ENCODE measurements at regions not wholly inside any gene's neighbourhood (a gene's known extent, or its start where the extent isn't known, plus 50 kb on each side); places are given as distances from the start of the nearest gene placed in this dataset.
"Not testable (repeated sequence)": the region's sequence is repeated elsewhere in the genome, so short reads cannot be mapped to it uniquely, and the experiment has no call there.

GRCh38 chr10:114872519-114873087 lies 51.0 kb downstream of the FHIP2A start:
- no peaks in the 10 kb centered on the region for H3K27me3 ChIP-seq (replicated peaks; ENCODE audit: insufficient read depth)
- TF ChIP-seq, protein P1, sequence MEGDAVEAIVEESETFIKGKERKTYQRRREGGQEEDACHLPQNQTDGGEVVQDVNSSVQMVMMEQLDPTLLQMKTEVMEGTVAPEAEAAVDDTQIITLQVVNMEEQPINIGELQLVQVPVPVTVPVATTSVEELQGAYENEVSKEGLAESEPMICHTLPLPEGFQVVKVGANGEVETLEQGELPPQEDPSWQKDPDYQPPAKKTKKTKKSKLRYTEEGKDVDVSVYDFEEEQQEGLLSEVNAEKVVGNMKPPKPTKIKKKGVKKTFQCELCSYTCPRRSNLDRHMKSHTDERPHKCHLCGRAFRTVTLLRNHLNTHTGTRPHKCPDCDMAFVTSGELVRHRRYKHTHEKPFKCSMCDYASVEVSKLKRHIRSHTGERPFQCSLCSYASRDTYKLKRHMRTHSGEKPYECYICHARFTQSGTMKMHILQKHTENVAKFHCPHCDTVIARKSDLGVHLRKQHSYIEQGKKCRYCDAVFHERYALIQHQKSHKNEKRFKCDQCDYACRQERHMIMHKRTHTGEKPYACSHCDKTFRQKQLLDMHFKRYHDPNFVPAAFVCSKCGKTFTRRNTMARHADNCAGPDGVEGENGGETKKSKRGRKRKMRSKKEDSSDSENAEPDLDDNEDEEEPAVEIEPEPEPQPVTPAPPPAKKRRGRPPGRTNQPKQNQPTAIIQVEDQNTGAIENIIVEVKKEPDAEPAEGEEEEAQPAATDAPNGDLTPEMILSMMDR (IDR thresholded peaks at IDR 0.05), result no peak
- no peaks in the 10 kb centered on the region for H3K36me3 ChIP-seq
- H3K4me1 ChIP-seq (ENCODE audit: control insufficient read depth in 1 of 2, low read depth in 2 of 2), result peaks cover 11 to 13% of the 10 kb centered on the region in 2 donors
- no peak overlapping the region for H3K4me3 ChIP-seq
- H3K27ac ChIP-seq, result no peak overlapping the region
- no peaks in the 10 kb centered on the region for H3K9me3 ChIP-seq
- DNase-seq (ENCODE audit: low spot score) (no peak), ATAC-seq (ENCODE audit: insufficient number of reproducible peaks, low FRiP score, low read depth) (no peak)

DNA sequence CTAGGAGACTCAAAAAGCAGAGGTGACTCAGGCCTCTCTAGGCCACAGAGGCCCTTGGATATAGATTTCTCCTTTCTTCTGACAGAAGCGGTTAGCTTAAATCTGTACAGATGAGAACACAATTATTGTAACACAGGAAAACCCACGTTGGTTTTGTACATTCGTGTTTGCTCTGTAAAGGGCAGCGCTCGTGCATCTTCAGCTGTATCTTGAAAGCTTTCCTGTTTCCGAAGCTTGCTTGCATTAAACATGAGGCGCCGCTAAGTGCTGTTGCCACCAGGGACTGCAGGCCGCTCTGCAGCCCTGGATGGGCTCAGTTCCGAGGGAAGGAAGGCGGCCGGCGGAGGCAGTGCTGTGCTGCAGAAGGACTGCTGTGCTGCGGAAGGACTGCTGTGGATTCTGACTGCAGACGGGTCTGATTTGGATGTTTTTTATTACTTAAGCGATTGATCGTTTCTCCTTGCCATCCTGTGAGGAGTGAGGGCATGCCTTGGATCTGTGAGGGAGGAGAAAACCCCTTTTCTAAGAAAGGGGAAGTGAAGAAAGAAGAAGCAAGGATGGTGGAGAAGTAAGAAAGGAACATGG lies 53.3 kb downstream of the FHIP2A start:
- TF ChIP-seq, protein P1 (IDR thresholded peaks at IDR 0.05), result peak; percentile 14
- ATAC-seq (ENCODE audit: insufficient number of reproducible peaks, low FRiP score, low read depth), result no peak

DNA sequence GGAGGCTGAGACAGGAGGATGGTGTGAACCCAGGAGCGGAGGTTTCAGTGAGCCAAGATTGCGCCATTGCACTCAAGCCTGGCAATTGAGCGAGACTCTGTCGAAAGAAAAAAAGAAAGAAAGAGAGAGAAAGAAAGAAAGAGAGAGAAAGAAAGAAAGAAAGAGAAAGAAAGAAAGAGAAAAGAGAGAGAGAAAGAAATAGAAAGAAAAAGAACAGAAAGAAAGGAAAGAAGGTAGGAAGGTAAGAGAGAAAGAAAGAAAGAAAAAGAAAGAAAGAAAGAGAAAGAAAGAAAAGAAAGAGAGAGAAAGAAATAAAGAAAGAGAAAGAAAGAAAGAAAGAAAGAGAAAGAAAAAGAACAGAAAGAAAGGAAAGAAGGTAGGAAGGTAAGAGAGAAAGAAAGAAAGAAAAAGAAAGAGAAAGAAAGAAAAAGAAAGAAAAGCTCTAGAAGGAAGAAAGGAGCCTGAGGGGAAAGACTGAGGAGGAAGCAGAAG lies 54.1 kb downstream of the FHIP2A start:
- H3K9me3 ChIP-seq; H3K36me3 ChIP-seq; H3K27me3 ChIP-seq (replicated peaks; ENCODE audit: insufficient read depth); ATAC-seq (ENCODE audit: insufficient number of reproducible peaks, low FRiP score, low read depth); H3K4me1 ChIP-seq (ENCODE audit: control insufficient read depth in 1 of 2, low read depth in 2 of 2); DNase-seq (ENCODE audit: low spot score): not testable (repeated sequence)
- H3K27ac ChIP-seq, result peak overlapping the region in 1 of 2 donors; percentile 31
- H3K4me3 ChIP-seq, result peak overlapping the region; percentile 6

More for the DNA sequence above, 53.3 kb downstream of the FHIP2A start:
- Histone ChIP-seq H3K4me1 (ENCODE audit: control insufficient read depth in 1 of 2, low read depth in 2 of 2) (peaks cover 0 to 1% of the 10 kb centered on the region in 2 donors), H3K27ac (peak overlapping the region in 1 of 2 donors; percentile 31), H3K36me3 (no peaks in the 10 kb centered on the region), H3K9me3 (no peaks in the 10 kb centered on the region), H3K27me3 (replicated peaks; ENCODE audit: insufficient read depth) (no peaks in the 10 kb centered on the region), H3K4me3 (peak overlapping the region; percentile 6)
- no peak for DNase-seq (ENCODE audit: low spot score)

- H3K27ac ChIP-seq, result peak overlapping the region in 1 of 2 donors; percentile 31
- TF ChIP-seq, protein P1 (IDR thresholded peaks at IDR 0.05), result no peak
- H3K27me3 ChIP-seq (replicated peaks; ENCODE audit: insufficient read depth), result no peaks in the 10 kb centered on the region
- no peak for ATAC-seq (ENCODE audit: insufficient number of reproducible peaks, low FRiP score, low read depth)
- peaks cover 0 to 7% of the 10 kb centered on the region in 2 donors for H3K4me1 ChIP-seq (ENCODE audit: control insufficient read depth in 1 of 2, low read depth in 2 of 2)
- no peaks in the 10 kb centered on the region for H3K36me3 ChIP-seq
- no peak overlapping the region for H3K4me3 ChIP-seq
- no peak for DNase-seq (ENCODE audit: low spot score)
- no peaks in the 10 kb centered on the region for H3K9me3 ChIP-seq
Observed at GRCh38 chr10:114876169-114876568, 54.6 kb downstream of the FHIP2A start.

DNA sequence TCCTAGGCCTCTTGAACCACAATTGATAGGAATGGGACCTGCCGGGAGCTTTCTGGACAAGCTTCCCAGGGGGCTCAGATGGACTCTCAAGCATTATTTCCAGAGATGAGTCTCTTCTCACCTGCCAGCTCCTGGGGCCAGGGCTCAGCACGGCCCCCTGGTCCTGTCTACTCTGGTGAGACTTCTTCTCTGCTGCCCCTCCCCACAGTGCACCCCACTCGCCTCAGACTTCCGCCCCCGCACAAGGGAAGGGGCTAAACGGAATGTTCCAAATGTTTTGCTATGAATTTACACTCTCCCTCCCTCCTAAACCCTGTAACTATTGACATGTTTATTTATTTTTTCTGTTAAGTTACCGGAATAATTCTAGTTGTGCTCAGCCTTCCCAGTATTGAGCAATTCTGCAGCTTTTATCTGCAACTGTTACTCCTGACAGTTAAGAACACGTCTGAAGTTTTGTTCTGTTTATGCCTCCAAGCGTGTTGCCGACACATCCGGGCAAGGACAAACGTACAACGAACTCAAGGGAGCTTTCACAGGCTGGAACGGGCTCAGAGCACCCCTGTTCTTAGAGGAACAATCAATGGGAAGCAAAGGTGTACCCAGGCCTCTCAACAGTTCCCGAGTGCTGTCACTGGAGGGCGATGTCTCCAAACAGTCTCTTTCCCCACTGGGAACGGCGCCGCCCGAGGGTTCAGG lies 55.2 kb downstream of the FHIP2A start:
- peak; percentile 65 for ATAC-seq (ENCODE audit: insufficient number of reproducible peaks, low FRiP score, low read depth)
- DNase-seq (ENCODE audit: low spot score), result no peak
- H3K27ac ChIP-seq, result no peak overlapping the region

More for the DNA sequence above, 55.2 kb downstream of the FHIP2A start:
- TF ChIP-seq, protein P1 (IDR thresholded peaks at IDR 0.05), result peak; percentile 61
- H3K4me3 ChIP-seq, result no peak overlapping the region
- H3K9me3 ChIP-seq, result no peaks in the 10 kb centered on the region
- H3K36me3 ChIP-seq, result no peaks in the 10 kb centered on the region
- H3K27me3 ChIP-seq (replicated peaks; ENCODE audit: insufficient read depth), result no peaks in the 10 kb centered on the region
- H3K4me1 ChIP-seq (ENCODE audit: control insufficient read depth in 1 of 2, low read depth in 2 of 2), result peaks cover 0 to 12% of the 10 kb centered on the region in 2 donors
